ENCODE measurements at regions not wholly inside any gene's neighbourhood (a gene's known extent, or its start where the extent isn't known, plus 50 kb on each side); places are given as distances from the start of the nearest gene placed in this dataset.

DNA sequence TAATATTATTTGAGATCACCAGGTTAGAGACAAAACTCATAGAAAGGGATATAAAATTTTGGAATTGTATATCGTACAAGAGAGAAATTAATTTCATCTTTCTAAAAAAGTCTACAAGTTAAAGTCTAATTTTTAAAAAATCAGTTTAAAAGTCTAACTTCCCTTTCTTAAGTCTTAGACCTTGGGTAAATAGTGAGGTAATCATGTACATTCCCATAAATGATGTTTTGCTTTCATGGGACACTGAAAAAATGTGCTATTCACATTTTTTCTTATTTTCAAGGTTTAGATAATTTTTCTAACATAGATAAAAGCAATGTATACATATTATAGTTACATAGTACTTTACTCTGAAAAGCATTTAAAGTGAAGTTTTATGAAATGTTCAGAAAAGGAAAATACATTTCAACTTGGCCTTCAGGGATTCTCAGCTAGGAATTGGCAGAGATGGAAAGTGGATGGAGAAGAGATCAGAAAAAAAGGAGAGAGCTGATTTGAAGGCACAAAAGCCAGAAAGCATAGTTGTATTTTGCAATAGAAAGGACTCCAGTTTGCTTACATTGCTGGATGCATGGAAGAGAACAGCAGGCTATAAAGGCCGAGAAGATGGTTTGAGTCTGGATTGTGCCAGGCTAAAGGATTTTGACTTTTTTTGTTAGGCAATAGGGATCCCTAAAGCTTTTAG, 194.0 kb downstream of the CASP12 start (continued):
- TF ChIP-seq, protein P1, sequence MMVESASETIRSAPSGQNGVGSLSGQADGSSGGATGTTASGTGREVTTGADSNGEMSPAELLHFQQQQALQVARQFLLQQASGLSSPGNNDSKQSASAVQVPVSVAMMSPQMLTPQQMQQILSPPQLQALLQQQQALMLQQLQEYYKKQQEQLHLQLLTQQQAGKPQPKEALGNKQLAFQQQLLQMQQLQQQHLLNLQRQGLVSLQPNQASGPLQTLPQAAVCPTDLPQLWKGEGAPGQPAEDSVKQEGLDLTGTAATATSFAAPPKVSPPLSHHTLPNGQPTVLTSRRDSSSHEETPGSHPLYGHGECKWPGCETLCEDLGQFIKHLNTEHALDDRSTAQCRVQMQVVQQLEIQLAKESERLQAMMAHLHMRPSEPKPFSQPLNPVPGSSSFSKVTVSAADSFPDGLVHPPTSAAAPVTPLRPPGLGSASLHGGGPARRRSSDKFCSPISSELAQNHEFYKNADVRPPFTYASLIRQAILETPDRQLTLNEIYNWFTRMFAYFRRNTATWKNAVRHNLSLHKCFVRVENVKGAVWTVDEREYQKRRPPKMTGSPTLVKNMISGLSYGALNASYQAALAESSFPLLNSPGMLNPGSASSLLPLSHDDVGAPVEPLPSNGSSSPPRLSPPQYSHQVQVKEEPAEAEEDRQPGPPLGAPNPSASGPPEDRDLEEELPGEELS (CRISPR knock-in tag; IDR thresholded peaks at IDR 0.05): no peak
- no peak for TF ChIP-seq ZNF232 (CRISPR knock-in tag; IDR thresholded peaks at IDR 0.05)
- TF ChIP-seq ELF4 (CRISPR knock-in tag; IDR thresholded peaks at IDR 0.05; ENCODE audit: low read depth): no peak
- TF ChIP-seq USF1 (CRISPR knock-in tag; IDR thresholded peaks at IDR 0.05): no peak
- no peak for TF ChIP-seq ZNF671 (CRISPR knock-in tag; IDR thresholded peaks at IDR 0.05)
- TF ChIP-seq ZNF396 (CRISPR knock-in tag; IDR thresholded peaks at IDR 0.05; ENCODE audit: borderline replicate concordance): no peak
- TF ChIP-seq, protein P2, sequence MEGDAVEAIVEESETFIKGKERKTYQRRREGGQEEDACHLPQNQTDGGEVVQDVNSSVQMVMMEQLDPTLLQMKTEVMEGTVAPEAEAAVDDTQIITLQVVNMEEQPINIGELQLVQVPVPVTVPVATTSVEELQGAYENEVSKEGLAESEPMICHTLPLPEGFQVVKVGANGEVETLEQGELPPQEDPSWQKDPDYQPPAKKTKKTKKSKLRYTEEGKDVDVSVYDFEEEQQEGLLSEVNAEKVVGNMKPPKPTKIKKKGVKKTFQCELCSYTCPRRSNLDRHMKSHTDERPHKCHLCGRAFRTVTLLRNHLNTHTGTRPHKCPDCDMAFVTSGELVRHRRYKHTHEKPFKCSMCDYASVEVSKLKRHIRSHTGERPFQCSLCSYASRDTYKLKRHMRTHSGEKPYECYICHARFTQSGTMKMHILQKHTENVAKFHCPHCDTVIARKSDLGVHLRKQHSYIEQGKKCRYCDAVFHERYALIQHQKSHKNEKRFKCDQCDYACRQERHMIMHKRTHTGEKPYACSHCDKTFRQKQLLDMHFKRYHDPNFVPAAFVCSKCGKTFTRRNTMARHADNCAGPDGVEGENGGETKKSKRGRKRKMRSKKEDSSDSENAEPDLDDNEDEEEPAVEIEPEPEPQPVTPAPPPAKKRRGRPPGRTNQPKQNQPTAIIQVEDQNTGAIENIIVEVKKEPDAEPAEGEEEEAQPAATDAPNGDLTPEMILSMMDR (IDR thresholded peaks at IDR 0.05): no peak
- TF ChIP-seq, protein P3, sequence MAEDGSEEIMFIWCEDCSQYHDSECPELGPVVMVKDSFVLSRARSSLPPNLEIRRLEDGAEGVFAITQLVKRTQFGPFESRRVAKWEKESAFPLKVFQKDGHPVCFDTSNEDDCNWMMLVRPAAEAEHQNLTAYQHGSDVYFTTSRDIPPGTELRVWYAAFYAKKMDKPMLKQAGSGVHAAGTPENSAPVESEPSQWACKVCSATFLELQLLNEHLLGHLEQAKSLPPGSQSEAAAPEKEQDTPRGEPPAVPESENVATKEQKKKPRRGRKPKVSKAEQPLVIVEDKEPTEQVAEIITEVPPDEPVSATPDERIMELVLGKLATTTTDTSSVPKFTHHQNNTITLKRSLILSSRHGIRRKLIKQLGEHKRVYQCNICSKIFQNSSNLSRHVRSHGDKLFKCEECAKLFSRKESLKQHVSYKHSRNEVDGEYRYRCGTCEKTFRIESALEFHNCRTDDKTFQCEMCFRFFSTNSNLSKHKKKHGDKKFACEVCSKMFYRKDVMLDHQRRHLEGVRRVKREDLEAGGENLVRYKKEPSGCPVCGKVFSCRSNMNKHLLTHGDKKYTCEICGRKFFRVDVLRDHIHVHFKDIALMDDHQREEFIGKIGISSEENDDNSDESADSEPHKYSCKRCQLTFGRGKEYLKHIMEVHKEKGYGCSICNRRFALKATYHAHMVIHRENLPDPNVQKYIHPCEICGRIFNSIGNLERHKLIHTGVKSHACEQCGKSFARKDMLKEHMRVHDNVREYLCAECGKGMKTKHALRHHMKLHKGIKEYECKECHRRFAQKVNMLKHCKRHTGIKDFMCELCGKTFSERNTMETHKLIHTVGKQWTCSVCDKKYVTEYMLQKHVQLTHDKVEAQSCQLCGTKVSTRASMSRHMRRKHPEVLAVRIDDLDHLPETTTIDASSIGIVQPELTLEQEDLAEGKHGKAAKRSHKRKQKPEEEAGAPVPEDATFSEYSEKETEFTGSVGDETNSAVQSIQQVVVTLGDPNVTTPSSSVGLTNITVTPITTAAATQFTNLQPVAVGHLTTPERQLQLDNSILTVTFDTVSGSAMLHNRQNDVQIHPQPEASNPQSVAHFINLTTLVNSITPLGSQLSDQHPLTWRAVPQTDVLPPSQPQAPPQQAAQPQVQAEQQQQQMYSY (CRISPR knock-in tag; IDR thresholded peaks at IDR 0.05): no peak
- TF ChIP-seq RELA (CRISPR knock-in tag; IDR thresholded peaks at IDR 0.05; ENCODE audit: borderline replicate concordance): no peak
- TF ChIP-seq GABPB1 (CRISPR knock-in tag; IDR thresholded peaks at IDR 0.05): no peak
- no peak for TF ChIP-seq TEAD4 (CRISPR knock-in tag; IDR thresholded peaks at IDR 0.05)
- TF ChIP-seq TP53 (CRISPR knock-in tag; IDR thresholded peaks at IDR 0.05): no peak
- no peak for TF ChIP-seq NR2C2 (CRISPR knock-in tag; IDR thresholded peaks at IDR 0.05)

DNA sequence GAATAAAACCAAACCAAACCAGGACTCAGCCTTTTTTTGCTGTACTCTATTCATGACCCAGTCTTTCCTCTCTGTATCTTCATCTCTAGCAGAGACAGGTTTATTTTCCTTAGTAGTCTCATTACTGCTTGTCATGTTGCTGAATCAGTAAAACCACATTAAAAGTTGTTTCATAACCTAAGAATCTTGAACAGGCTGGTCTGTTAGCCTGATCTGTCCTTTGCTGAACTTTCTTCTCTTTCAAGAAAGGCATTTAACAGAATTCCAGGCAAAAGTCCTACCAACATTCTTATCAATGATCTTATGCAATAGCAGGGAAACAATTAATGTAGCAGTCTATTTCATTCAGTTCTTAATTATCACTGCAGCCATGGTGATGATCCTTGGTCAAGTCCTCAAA, 197.7 kb downstream of the CASP12 start:
- CTCF ChIA-PET: no interaction called here
- H3K27ac Mint-ChIP-seq: 0 out of 2 replicates have a peak overlapping the region, but pooled peaks have one; percentile 73
- H3K36me3 Mint-ChIP-seq: no peaks in the 10 kb centered on the region
- 0 out of 2 replicates have a peak, but pooled peaks cover 3% of the 10 kb centered on the region for H3K9me3 Mint-ChIP-seq
- ATAC-seq (no peak), DNase-seq (ENCODE audit: low spot score) (no peak)
- peaks cover 15% of the 10 kb centered on the region for H3K4me1 Mint-ChIP-seq
- H3K4me3 Mint-ChIP-seq: no peak overlapping the region
- no peaks in the 10 kb centered on the region for H3K27me3 Mint-ChIP-seq (ENCODE audit: low read depth)
- POLR2A ChIA-PET: no interaction called here
- TF ChIP-seq TEAD4 (CRISPR knock-in tag; IDR thresholded peaks at IDR 0.05): no peak
- TF ChIP-seq, protein P4, sequence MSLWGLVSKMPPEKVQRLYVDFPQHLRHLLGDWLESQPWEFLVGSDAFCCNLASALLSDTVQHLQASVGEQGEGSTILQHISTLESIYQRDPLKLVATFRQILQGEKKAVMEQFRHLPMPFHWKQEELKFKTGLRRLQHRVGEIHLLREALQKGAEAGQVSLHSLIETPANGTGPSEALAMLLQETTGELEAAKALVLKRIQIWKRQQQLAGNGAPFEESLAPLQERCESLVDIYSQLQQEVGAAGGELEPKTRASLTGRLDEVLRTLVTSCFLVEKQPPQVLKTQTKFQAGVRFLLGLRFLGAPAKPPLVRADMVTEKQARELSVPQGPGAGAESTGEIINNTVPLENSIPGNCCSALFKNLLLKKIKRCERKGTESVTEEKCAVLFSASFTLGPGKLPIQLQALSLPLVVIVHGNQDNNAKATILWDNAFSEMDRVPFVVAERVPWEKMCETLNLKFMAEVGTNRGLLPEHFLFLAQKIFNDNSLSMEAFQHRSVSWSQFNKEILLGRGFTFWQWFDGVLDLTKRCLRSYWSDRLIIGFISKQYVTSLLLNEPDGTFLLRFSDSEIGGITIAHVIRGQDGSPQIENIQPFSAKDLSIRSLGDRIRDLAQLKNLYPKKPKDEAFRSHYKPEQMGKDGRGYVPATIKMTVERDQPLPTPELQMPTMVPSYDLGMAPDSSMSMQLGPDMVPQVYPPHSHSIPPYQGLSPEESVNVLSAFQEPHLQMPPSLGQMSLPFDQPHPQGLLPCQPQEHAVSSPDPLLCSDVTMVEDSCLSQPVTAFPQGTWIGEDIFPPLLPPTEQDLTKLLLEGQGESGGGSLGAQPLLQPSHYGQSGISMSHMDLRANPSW (CRISPR knock-in tag; conservative IDR thresholded peaks at IDR 0.05; ENCODE audit: low read depth): no peak
- TF ChIP-seq, protein P1 (CRISPR knock-in tag; IDR thresholded peaks at IDR 0.05): no peak
- TF ChIP-seq ATF2 (CRISPR knock-in tag; IDR thresholded peaks at IDR 0.05; ENCODE audit: borderline replicate concordance, low read depth): no peak
- no peak for TF ChIP-seq OVOL2 (CRISPR knock-in tag; IDR thresholded peaks at IDR 0.05; ENCODE audit: borderline replicate concordance)
- no peak for TF ChIP-seq ZNF138 (CRISPR knock-in tag; conservative IDR thresholded peaks at IDR 0.05)
- TF ChIP-seq GRHL2 (CRISPR knock-in tag; IDR thresholded peaks at IDR 0.05; ENCODE audit: insufficient replicate concordance, severe bottlenecking): no peak
- TF ChIP-seq NFYB (CRISPR knock-in tag; conservative IDR thresholded peaks at IDR 0.05; ENCODE audit: low read depth): no peak
- TF ChIP-seq GABPB1 (CRISPR knock-in tag; IDR thresholded peaks at IDR 0.05): no peak
- no peak for TF ChIP-seq CREM (CRISPR knock-in tag; IDR thresholded peaks at IDR 0.05)
